Right cardiac atrium (tissue), 5 donors: ENCODE measurements at regions not wholly inside any gene's neighbourhood (a gene's known extent, or its start where the extent isn't known, plus 50 kb on each side); places are given as distances from the start of the nearest gene placed in this dataset.

Source experiments
- ATAC-seq, 2 donors: fragments of 200-7000 bp; cut with Tn5 transposase; one replicate each; pipeline versions ENCODE4 v1.8.0 to v1.9.1; 2020; ENCODE audit warnings: moderate library complexity in 2 of 2, mild to moderate bottlenecking in 1 of 2
- DNase-seq, 3 donors: peaks; one replicate each; pipeline ENCODE4 v3.0.0-alpha.2; 2020
- H3K27ac ChIP-seq: one replicate; pipeline ENCODE4 v1.5.1; 2013; ENCODE audit warnings: mild to moderate bottlenecking, low read length, control low read depth, moderate library complexity
- H3K27me3 ChIP-seq: one replicate; pipeline ENCODE4 v1.6.1; 2013; ENCODE audit not compliant: control insufficient read depth, insufficient read depth
- H3K4me1 ChIP-seq: one replicate; pipeline ENCODE4 v1.6.1; 2013; ENCODE audit warnings: low read length; ENCODE audit not compliant: control insufficient read depth, insufficient read depth
- H3K4me3 ChIP-seq: one replicate; pipeline ENCODE4 v1.5.1; 2013; ENCODE audit warnings: low read length, control low read depth
- H3K9me3 ChIP-seq: one replicate; pipeline ENCODE4 v1.6.1; 2013; ENCODE audit warnings: low read length; ENCODE audit not compliant: control insufficient read depth
- WGBS: extraction: QIAGEN DNeasy Blood & Tissue Kit; methylation state at CpG from one replicate; pipeline ENCODE4 v1.1.7; 2013; 5-methylcytosine and 5-hydroxymethylcytosine counted together
- intact Hi-C, 4 donors: fragments of 100-400 bp; cut with DNase I; formaldehyde crosslinking; loops; one replicate each; pipeline versions ENCODE4 v1.11.0 to v1.14.0; 2022 to 2023
- donor health status: healthy with polysubstance abuse.
- donor health status: DM: no; HTN: yes; CAD: no.
- donor health status: DM: no; HTN: no; CAD: no.
- donor health status: DM: no; HTN: yes; CAD: no; lungs with severe emphysema.
- donor health status: DM: yes; HTN: yes; CAD: no.

DNA sequence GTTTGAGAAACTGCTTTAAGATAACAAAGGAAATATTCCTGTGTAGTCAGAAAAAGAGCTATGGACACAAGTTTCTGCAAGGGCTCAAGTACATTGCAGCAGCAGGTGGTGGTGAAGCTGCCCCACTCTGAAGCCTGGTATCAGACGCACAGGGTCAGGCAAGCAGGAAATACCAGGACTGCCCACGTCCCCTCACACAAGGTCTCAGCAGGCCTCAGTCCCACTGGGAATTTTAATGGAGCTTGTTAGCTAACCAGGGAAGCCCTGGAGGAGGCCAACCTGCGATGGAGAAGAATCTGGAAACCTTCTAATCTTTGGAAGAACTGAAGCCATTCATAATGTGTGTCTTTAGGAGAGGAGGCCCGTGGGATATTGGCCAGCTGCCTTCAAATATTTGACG is 168.3 kb downstream of the UXS1 start:
- intact Hi-C loops: no loop called here
- Histone ChIP-seq H3K4me3 (no peak overlapping the region), H3K9me3 (no peaks in the 10 kb centered on the region), H3K4me1 (peaks cover 16% of the 10 kb centered on the region), H3K27me3 (no peaks in the 10 kb centered on the region), H3K27ac (no peak overlapping the region)
- DNase-seq (no peak), ATAC-seq (no peak)
- 46% methylated on average over 5 of the region's 5 CpGs for WGBS

DNA sequence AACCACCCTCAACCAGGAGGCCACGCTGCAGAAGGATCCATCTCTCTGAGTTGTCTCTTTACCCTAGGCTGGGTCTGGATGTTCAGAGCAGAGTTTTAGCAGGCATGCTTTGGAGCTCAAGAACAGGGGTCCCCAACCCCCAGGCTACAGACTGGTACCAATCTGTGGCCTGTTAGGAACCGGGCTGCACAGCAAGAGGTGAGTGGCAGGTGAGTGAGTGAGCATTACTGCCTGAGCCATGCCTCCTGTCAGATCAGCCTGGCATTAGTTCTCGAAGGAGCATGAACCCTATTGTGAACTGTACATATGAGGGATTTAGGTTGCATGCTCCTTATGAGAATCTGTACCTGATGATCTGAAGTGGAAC is 172.5 kb downstream of the UXS1 start:
- no peak overlapping the region for H3K27ac ChIP-seq

DNA sequence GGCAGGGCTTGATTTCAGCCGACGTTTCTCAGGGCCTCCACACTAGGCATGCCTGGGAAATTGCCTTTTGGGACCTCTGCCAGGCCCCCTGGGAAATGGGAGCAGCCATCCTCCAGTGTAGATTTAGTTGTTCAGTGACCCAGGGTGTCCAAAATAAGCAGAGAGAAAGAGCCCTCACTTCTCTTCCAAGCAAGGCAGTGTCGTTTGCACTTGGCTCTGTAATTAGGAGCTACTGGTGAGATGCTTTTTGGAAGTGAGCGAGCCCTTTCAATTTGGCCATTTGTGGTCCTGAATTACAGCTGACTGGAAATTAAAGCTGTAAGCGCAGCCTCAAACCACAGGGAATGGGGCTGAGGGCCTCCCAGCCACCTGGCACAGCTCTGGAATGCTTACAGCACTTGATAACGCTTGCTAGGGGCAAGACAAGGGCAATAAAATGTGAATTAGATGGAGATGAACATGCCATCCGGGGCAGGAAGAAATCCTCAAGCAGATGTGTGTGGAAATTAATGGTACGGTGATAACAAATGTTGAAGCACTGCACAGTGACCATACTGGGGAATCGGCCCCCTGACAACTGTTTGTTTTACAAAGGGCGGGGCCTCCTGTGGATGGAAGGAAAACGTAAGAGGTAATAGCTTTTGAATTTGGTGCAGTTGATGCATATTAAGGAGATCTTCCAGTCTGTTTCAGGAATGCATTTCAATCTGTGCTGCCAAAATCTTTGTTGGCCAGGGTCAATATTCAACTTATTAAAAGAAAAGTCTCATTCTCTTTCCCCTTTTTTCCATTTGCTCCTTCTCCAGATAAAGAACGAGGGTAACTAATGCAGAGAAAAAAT is 173.1 kb downstream of the UXS1 start:
- Histone ChIP-seq H3K4me1 (peaks cover 2% of the 10 kb centered on the region), H3K27ac (no peak overlapping the region), H3K9me3 (no peaks in the 10 kb centered on the region), H3K27me3 (no peaks in the 10 kb centered on the region), H3K4me3 (no peak overlapping the region)
- DNase-seq (peak; percentile 40 to 83 (median 76)), ATAC-seq (peak; percentile 47 to 63)
- intact Hi-C loops: no loop called here
- WGBS: 49% methylated on average over 12 of the region's 12 CpGs

More for the DNA sequence above, 172.5 kb downstream of the UXS1 start:
- ATAC-seq (no peak), DNase-seq (no peak)
- Histone ChIP-seq H3K9me3 (no peaks in the 10 kb centered on the region), H3K4me3 (no peak overlapping the region), H3K27me3 (no peaks in the 10 kb centered on the region), H3K4me1 (peaks cover 4% of the 10 kb centered on the region)
- intact Hi-C loops: no loop called here
- 56% methylated on average over 3 of the region's 3 CpGs for WGBS

DNA sequence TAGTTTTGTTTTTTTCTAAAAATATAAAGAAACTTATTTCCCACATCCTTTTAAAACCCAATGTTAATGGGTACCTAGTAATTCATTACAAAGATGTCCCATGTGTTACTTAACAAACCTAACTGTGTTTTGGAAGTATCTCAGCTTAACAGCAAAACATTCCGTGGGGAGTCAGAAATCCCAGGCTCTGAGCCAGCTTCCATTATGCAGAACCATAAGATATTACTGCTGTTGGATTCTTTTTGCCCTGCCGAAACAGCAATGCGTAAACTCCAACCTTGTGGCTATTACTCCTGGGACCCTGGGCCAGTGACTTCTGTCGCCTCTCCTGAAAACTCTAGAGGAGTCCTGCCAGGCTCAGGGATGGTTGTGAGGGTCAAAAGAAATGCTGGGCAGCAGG is 174.1 kb downstream of the UXS1 start:
- Histone ChIP-seq H3K4me1 (peaks cover 2% of the 10 kb centered on the region), H3K27ac (no peak overlapping the region), H3K9me3 (no peaks in the 10 kb centered on the region), H3K4me3 (no peak overlapping the region), H3K27me3 (no peaks in the 10 kb centered on the region)
- 31% methylated on average over 4 of the region's 4 CpGs for WGBS
- intact Hi-C loops: no loop called here
- ATAC-seq (peak; percentile 48 to 50), DNase-seq (peak in 2 of 3 donors; percentile 24 to 64)

DNA sequence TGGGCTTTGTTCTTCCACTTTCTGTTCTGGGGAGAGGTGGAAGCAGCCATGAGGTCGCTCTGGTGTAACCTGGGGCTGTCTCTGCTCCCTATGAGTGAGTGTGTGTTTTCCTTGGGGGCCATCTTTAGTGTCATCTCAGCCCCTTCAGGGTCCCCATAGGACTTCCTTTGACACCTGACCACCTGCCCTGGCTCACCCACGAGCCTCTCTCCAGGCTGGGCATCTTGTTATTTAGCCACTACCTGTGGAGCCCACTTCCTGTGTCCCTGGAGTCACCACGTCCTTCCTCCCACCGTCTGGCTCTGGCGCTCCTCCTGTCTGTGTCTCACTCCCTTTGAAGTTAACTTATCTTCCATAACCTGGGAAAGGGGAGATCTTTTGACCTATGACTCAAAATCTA is 176.0 kb downstream of the UXS1 start:
- 43% methylated on average over 5 of the region's 5 CpGs for WGBS
- Histone ChIP-seq H3K4me1 (peaks cover 2% of the 10 kb centered on the region), H3K27ac (no peak overlapping the region), H3K27me3 (no peaks in the 10 kb centered on the region), H3K9me3 (no peaks in the 10 kb centered on the region), H3K4me3 (no peak overlapping the region)
- intact Hi-C loops: no loop called here
- ATAC-seq: no peak
- DNase-seq: no peak

DNA sequence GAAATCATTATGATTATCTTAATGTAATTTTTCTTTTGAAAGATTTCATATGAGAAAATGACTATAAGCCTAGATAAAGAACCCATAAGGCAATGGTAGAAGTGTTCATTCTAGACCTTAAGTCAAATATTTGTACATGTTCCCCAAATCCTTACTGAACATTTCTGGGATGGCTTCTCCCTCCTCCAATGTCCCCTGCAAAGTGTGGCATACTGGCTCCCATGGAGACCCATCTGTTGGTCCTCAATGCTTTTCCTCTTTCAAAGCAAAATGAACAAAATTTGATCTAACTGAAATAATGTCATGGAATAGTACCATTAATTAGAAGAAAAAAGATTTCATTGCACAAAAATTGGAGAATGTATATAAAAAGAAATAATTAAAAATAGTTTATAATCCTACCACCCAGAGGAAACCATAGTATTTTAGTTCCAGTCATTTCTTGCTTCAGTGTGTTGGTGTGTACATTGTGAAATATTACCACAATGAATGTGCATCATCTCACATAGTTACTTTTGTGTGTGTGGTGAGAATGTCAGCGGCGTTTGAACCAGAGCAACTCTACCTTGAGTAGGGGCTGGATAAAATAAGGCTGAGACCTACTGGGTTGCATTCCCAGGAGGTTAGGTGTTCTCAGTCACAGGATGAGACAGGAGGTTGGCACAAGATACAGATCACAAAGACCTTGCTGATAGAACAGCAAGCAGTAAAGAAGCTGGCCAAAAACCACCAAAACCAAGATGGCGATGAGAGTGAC is 181.3 kb downstream of the UXS1 start:
- intact Hi-C loops: no loop called here
- ATAC-seq: no peak
- Histone ChIP-seq H3K27me3 (no peaks in the 10 kb centered on the region), H3K9me3 (no peaks in the 10 kb centered on the region), H3K27ac (no peak overlapping the region), H3K4me1 (no peaks in the 10 kb centered on the region), H3K4me3 (no peak overlapping the region)
- DNase-seq: no peak
- 60% methylated on average over 3 of the region's 3 CpGs for WGBS

DNA sequence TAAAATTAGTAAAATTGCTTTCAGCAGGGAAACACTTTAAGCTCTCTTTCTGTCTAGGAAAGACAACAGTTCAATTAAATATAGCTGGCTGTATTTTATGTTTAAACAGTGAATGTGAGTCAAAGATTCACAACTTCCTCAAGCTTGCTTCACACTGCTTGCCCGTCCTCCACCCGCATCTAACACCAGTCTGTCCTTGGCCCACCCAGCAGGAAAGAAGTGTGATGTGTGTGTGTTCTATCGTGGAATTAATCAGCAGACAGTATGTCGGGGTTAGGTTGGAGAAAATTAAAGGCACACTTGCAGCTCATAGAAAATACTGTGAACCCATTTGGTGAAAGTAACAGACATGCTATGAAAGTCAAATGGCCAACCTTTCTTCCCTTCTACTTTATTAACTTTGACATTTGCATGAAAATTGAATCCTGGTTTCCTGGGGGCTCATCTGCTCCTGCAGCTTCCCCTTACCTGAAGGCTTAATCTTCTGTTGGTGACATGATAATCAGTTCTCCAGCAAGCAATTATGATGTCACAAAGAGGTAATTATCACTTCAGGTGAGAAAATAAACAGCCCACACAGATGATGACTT is 182.0 kb downstream of the UXS1 start:
- WGBS: 52% methylated on average over 4 of the region's 4 CpGs

DNA sequence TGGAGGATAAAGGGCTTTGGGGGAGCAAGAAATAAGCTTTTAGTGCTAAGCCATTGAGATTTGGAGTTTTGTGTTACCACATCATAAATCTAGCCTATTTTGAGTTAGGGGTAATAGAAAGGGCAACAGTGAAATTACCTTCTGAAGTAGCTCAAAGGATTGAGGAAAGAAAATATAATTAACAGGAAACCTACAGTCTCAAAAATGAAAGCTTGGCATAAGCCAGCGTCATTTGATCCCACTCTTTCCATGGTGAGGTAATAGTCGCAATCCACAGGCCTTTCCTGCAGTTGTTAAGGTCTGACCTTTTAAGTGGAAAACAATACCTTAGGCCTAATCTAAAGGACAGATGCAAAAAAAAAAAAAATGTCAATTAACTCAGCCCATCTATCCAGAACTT is 182.7 kb downstream of the UXS1 start:
- no peak overlapping the region for H3K4me3 ChIP-seq
- DNase-seq: no peak
- intact Hi-C loops: no loop called here
- no peaks in the 10 kb centered on the region for H3K4me1 ChIP-seq
- WGBS: 72% methylated on average over 2 of the region's 2 CpGs
- H3K9me3 ChIP-seq: peaks cover 2% of the 10 kb centered on the region
- H3K27ac ChIP-seq: peak overlapping the region; percentile 41
- peak in 1 of 2 donors; percentile 67 for ATAC-seq
- H3K27me3 ChIP-seq: no peaks in the 10 kb centered on the region

More for the DNA sequence above, 182.0 kb downstream of the UXS1 start:
- Histone ChIP-seq H3K9me3 (no peaks in the 10 kb centered on the region), H3K27ac (no peak overlapping the region), H3K27me3 (no peaks in the 10 kb centered on the region), H3K4me3 (no peak overlapping the region), H3K4me1 (no peaks in the 10 kb centered on the region)
- ATAC-seq (no peak), DNase-seq (no peak)
- intact Hi-C loops: no loop called here

DNA sequence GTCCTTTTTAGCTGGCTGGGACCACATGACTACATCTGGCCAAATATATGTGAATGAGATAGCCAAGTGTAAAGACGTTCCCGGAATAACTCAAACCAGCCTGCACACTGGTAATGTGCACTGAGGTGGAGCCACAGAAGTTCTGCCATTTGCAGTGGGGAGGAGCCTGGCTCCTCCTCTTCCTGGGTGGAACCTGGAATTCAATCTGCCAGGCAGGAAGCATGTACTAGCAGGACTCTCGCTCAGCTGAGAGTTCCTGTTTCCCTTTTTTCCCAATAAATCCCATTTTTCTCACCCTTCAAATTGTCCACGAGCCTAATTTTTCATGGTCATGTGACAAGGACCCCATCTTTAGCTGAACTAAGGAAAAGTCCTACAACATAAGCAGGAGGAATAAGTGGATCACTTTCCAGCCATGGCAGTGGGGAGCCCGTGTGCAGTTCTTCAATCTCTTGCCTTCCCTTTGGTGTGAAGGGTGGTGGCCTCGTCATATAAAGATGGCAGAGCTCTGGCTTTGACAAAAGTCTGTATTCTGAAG is 183.2 kb downstream of the UXS1 start:
- intact Hi-C loops: no loop called here
- WGBS: 73% methylated on average over 6 of the region's 6 CpGs
- H3K27ac ChIP-seq: peak overlapping the region; percentile 41
- no peaks in the 10 kb centered on the region for H3K4me1 ChIP-seq
- peaks cover 2% of the 10 kb centered on the region for H3K9me3 ChIP-seq
- H3K4me3 ChIP-seq: no peak overlapping the region
- ATAC-seq (no peak), DNase-seq (no peak)
- H3K27me3 ChIP-seq: no peaks in the 10 kb centered on the region

DNA sequence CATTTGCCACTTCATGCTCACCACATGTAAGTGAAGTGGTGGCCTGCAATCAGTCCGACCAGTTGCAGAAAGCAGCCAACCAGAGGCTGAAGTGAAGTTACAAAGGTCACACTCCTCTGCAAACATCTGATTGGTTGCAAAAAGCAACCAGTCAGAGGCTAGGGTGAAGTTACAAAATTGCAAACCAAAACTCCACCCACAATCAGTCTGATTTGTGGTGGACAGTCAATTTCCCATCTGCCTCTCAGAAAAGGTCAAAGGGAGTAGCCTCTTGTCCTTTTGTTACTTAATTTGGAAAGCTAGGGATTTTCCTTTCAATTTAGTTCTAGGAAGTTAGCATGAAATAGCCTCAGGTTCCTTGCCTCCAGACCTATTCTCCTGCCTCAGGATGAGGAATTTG is 185.0 kb downstream of the UXS1 start:
- no peak overlapping the region for H3K27ac ChIP-seq
- no peaks in the 10 kb centered on the region for H3K27me3 ChIP-seq
- peaks cover 2% of the 10 kb centered on the region for H3K9me3 ChIP-seq
- WGBS: 77% methylated on average over 1 of the region's 1 CpG
- H3K4me1 ChIP-seq: no peaks in the 10 kb centered on the region
- ATAC-seq: no peak
- DNase-seq: no peak
- intact Hi-C loops: no loop called here
- H3K4me3 ChIP-seq: no peak overlapping the region

DNA sequence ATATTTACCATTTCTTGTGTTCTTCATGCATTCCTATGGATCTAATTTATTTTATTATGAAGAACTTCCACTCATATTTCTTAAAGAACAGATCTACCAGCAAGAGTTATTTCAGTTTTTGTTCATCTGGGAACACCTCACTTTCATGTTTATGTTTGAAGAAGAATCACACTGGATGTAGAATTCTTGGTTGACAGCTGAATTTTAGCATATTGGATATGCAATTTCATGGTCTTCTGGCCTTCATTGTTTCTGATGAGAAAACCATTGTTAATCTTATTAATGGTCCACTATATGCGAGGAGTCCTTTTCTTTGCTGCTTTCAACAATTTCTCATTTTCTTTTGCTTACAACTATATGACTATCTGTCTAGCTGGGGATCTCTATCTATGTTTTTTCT is 189.2 kb downstream of the UXS1 start:
- peaks cover 2% of the 10 kb centered on the region for H3K9me3 ChIP-seq
- 98% methylated on average over 1 of the region's 1 CpG for WGBS
- H3K27ac ChIP-seq: no peak overlapping the region
- no peak for ATAC-seq
- intact Hi-C loops: no loop called here
- no peaks in the 10 kb centered on the region for H3K4me1 ChIP-seq
- no peaks in the 10 kb centered on the region for H3K27me3 ChIP-seq
- DNase-seq: no peak
- H3K4me3 ChIP-seq: no peak overlapping the region
